ENCODE measurements at regions not wholly inside any gene's neighbourhood (a gene's known extent, or its start where the extent isn't known, plus 50 kb on each side); places are given as distances from the start of the nearest gene placed in this dataset.

GRCh38 chr16:79672524-79672923 is 72.0 kb upstream of the MAF start:
- CTCF ChIA-PET = no interaction called here
- no peak for DNase-seq (ENCODE audit: extremely low spot score)
- POLR2A ChIA-PET = no interaction called here
- TF ChIP-seq, protein P1, sequence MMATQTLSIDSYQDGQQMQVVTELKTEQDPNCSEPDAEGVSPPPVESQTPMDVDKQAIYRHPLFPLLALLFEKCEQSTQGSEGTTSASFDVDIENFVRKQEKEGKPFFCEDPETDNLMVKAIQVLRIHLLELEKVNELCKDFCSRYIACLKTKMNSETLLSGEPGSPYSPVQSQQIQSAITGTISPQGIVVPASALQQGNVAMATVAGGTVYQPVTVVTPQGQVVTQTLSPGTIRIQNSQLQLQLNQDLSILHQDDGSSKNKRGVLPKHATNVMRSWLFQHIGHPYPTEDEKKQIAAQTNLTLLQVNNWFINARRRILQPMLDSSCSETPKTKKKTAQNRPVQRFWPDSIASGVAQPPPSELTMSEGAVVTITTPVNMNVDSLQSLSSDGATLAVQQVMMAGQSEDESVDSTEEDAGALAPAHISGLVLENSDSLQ (IDR thresholded peaks at IDR 0.05) = no peak
- TF ChIP-seq LEF1 (IDR thresholded peaks at IDR 0.05; ENCODE audit: borderline replicate concordance) (no peak), FOXA1 (IDR thresholded peaks at IDR 0.05) (no peak), CTBP1 (IDR thresholded peaks at IDR 0.05; ENCODE audit: borderline replicate concordance) (no peak), NFRKB (IDR thresholded peaks at IDR 0.05) (no peak), TARDBP (IDR thresholded peaks at IDR 0.05) (no peak), SP1 (IDR thresholded peaks at IDR 0.05) (no peak), ZNF384 (IDR thresholded peaks at IDR 0.05) (no peak), ELF4 (IDR thresholded peaks at IDR 0.05) (no peak), HDGF (IDR thresholded peaks at IDR 0.05; ENCODE audit: borderline replicate concordance) (no peak), ARNT (IDR thresholded peaks at IDR 0.05) (no peak), SUZ12 (IDR thresholded peaks at IDR 0.05) (no peak), L3MBTL2 (conservative IDR thresholded peaks at IDR 0.05) (no peak), BHLHE40 (IDR thresholded peaks at IDR 0.05; ENCODE audit: borderline replicate concordance) (no peak), FOXK2 (IDR thresholded peaks at IDR 0.05) (no peak), FOXM1 (IDR thresholded peaks at IDR 0.05; ENCODE audit: borderline replicate concordance) (no peak)

DNA sequence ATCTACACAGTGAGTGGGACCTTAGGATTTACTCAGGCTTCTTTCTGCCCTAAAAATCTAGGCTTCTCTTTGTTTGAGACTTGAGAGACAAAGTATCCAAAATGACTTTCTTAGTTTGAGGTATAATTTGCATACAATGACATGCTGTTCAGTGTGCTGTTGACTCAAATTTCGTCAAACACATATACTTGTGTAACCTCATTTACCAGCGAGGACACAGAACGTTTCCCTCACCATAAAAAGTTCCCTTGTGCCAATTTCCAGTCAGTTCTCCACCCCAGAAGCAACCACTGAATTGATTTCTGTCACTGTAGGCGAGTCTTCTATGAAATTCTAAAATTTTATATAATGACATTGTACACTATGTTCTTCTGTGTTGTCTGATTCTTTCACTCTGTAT is 68.0 kb upstream of the MAF start:
- TF ChIP-seq BHLHE40 (IDR thresholded peaks at IDR 0.05; ENCODE audit: borderline replicate concordance) (no peak), FOXK2 (IDR thresholded peaks at IDR 0.05) (no peak), CTBP1 (IDR thresholded peaks at IDR 0.05; ENCODE audit: borderline replicate concordance) (no peak), NFRKB (IDR thresholded peaks at IDR 0.05) (no peak), ELF4 (IDR thresholded peaks at IDR 0.05) (no peak), ARNT (IDR thresholded peaks at IDR 0.05) (no peak), TARDBP (IDR thresholded peaks at IDR 0.05) (no peak), HDGF (IDR thresholded peaks at IDR 0.05; ENCODE audit: borderline replicate concordance) (no peak), FOXM1 (IDR thresholded peaks at IDR 0.05; ENCODE audit: borderline replicate concordance) (no peak)
- CTCF ChIA-PET = no interaction called here
- no peak for DNase-seq (ENCODE audit: extremely low spot score)
- POLR2A ChIA-PET = no interaction called here

DNA sequence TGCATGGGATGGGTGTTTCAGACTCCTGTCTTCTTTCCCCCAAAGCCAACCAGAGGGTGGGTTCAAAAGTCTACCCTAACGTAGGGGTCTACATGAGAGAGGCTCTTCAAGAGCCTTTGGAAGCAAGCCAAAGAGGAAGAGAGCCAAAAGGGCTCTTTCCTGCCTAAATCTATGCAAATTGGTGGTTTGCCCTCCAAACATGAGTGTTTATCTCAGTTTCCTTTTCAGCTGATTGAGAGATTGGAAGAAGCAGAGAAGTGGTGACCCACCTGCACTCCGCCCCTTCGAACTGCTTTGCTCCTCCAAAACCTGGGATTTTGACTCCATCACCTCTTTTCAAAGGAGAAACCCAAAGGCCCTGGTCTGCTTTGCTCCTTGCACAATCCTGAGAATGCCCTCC is 65.4 kb upstream of the MAF start:
- POLR2A ChIA-PET = no interaction called here
- TF ChIP-seq BHLHE40 (IDR thresholded peaks at IDR 0.05; ENCODE audit: borderline replicate concordance) (no peak), FOXA1 (IDR thresholded peaks at IDR 0.05) (no peak), NFRKB (IDR thresholded peaks at IDR 0.05) (no peak), LEF1 (IDR thresholded peaks at IDR 0.05; ENCODE audit: borderline replicate concordance) (no peak), SP1 (IDR thresholded peaks at IDR 0.05) (no peak), ELF4 (IDR thresholded peaks at IDR 0.05) (no peak), L3MBTL2 (conservative IDR thresholded peaks at IDR 0.05) (no peak), HDGF (IDR thresholded peaks at IDR 0.05; ENCODE audit: borderline replicate concordance) (no peak), ZNF384 (IDR thresholded peaks at IDR 0.05) (no peak), SUZ12 (IDR thresholded peaks at IDR 0.05) (no peak), TARDBP (IDR thresholded peaks at IDR 0.05) (no peak), FOXM1 (IDR thresholded peaks at IDR 0.05; ENCODE audit: borderline replicate concordance) (no peak), FOXK2 (IDR thresholded peaks at IDR 0.05) (no peak), ARNT (IDR thresholded peaks at IDR 0.05) (no peak), CTBP1 (IDR thresholded peaks at IDR 0.05; ENCODE audit: borderline replicate concordance) (no peak)
- TF ChIP-seq, protein P1 (IDR thresholded peaks at IDR 0.05) = no peak
- CTCF ChIA-PET = no interaction called here
- no peak for DNase-seq (ENCODE audit: extremely low spot score)

- ChIA-PET CTCF (no interaction called here), POLR2A (no interaction called here)
- no peak for DNase-seq (ENCODE audit: extremely low spot score)
- no peak for TF ChIP-seq TARDBP (IDR thresholded peaks at IDR 0.05)
- TF ChIP-seq SP1 (IDR thresholded peaks at IDR 0.05) = no peak
- no peak for TF ChIP-seq ELF4 (IDR thresholded peaks at IDR 0.05)
- TF ChIP-seq FOXK2 (IDR thresholded peaks at IDR 0.05) = no peak
- TF ChIP-seq, protein P1 (IDR thresholded peaks at IDR 0.05) = no peak
- no peak for TF ChIP-seq ARNT (IDR thresholded peaks at IDR 0.05)
- TF ChIP-seq NFRKB (IDR thresholded peaks at IDR 0.05) = no peak
- TF ChIP-seq FOXM1 (IDR thresholded peaks at IDR 0.05; ENCODE audit: borderline replicate concordance) = no peak
- no peak for TF ChIP-seq BHLHE40 (IDR thresholded peaks at IDR 0.05; ENCODE audit: borderline replicate concordance)
- TF ChIP-seq CTBP1 (IDR thresholded peaks at IDR 0.05; ENCODE audit: borderline replicate concordance) = no peak
- no peak for TF ChIP-seq LEF1 (IDR thresholded peaks at IDR 0.05; ENCODE audit: borderline replicate concordance)
- TF ChIP-seq SUZ12 (IDR thresholded peaks at IDR 0.05) = no peak
- no peak for TF ChIP-seq FOXA1 (IDR thresholded peaks at IDR 0.05)
- no peak for TF ChIP-seq ZNF384 (IDR thresholded peaks at IDR 0.05)
- TF ChIP-seq L3MBTL2 (conservative IDR thresholded peaks at IDR 0.05) = no peak
- no peak for TF ChIP-seq HDGF (IDR thresholded peaks at IDR 0.05; ENCODE audit: borderline replicate concordance)
These were observed 63.9 kb upstream of the MAF start for GRCh38 chr16:79664407-79664806.

- ChIA-PET POLR2A (no interaction called here), CTCF (interaction anchor here (0.6 kb wide), 2 partner anchors 317 to 328 kb away, joined by 3 to 4 read pairs; no protein-coding TSS in a partner anchor)
- no peak for TF ChIP-seq L3MBTL2 (conservative IDR thresholded peaks at IDR 0.05)
- TF ChIP-seq LEF1 (IDR thresholded peaks at IDR 0.05; ENCODE audit: borderline replicate concordance) = no peak
- no peak for TF ChIP-seq CTBP1 (IDR thresholded peaks at IDR 0.05; ENCODE audit: borderline replicate concordance)
- no peak for TF ChIP-seq ZNF384 (IDR thresholded peaks at IDR 0.05)
- TF ChIP-seq NFRKB (IDR thresholded peaks at IDR 0.05) = no peak
- DNase-seq (ENCODE audit: extremely low spot score) = no peak
These were observed 62.3 kb upstream of the MAF start for GRCh38 chr16:79662669-79663313.

GRCh38 chr16:79662122-79662521 is 61.6 kb upstream of the MAF start:
- ChIA-PET CTCF (interaction anchor here (0.6 kb wide), 1 partner anchor 328 kb away, joined by 4 read pairs; no protein-coding TSS in a partner anchor), POLR2A (no interaction called here)
- DNase-seq (ENCODE audit: extremely low spot score) = no peak
- no peak for TF ChIP-seq NFRKB (IDR thresholded peaks at IDR 0.05)
- no peak for TF ChIP-seq FOXK2 (IDR thresholded peaks at IDR 0.05)
- no peak for TF ChIP-seq HDGF (IDR thresholded peaks at IDR 0.05; ENCODE audit: borderline replicate concordance)
- no peak for TF ChIP-seq ARNT (IDR thresholded peaks at IDR 0.05)
- TF ChIP-seq CTBP1 (IDR thresholded peaks at IDR 0.05; ENCODE audit: borderline replicate concordance) = no peak
- TF ChIP-seq, protein P1 (IDR thresholded peaks at IDR 0.05) = no peak
- TF ChIP-seq SP1 (IDR thresholded peaks at IDR 0.05) = no peak
- TF ChIP-seq ELF4 (IDR thresholded peaks at IDR 0.05) = no peak
- no peak for TF ChIP-seq FOXM1 (IDR thresholded peaks at IDR 0.05; ENCODE audit: borderline replicate concordance)
- TF ChIP-seq LEF1 (IDR thresholded peaks at IDR 0.05; ENCODE audit: borderline replicate concordance) = no peak
- no peak for TF ChIP-seq L3MBTL2 (conservative IDR thresholded peaks at IDR 0.05)
- no peak for TF ChIP-seq BHLHE40 (IDR thresholded peaks at IDR 0.05; ENCODE audit: borderline replicate concordance)
- TF ChIP-seq SUZ12 (IDR thresholded peaks at IDR 0.05) = no peak
- no peak for TF ChIP-seq ZNF384 (IDR thresholded peaks at IDR 0.05)
- TF ChIP-seq TARDBP (IDR thresholded peaks at IDR 0.05) = no peak
- TF ChIP-seq FOXA1 (IDR thresholded peaks at IDR 0.05) = no peak
